Panc1 (cell line): ENCODE measurements at regions not wholly inside any gene's neighbourhood (a gene's known extent, or its start where the extent isn't known, plus 50 kb on each side); places are given as distances from the start of the nearest gene placed in this dataset.

Experiments
- SIN3A ChIP-seq: IDR thresholded peaks from 2 replicates; pipeline ENCODE4 v1.6.1; 2012; ENCODE audit warnings: low read depth, mild to moderate bottlenecking, low read length, moderate library complexity, borderline replicate concordance; ENCODE audit not compliant: insufficient read depth
- TF ChIP-seq, protein P1 (sequence below), 2 experiments: IDR thresholded peaks; 2 replicates each; pipeline ENCODE4 v1.6.1; 2011 to 2012; ENCODE audit warnings: low read depth in 2 of 2, control low read depth in 1 of 2, low read length in 1 of 2, mild to moderate bottlenecking in 1 of 2, moderate library complexity in 1 of 2; ENCODE audit not compliant: insufficient read depth in 1 of 2
- TF ChIP-seq, protein P2 (sequence below): fragments of 450-650 bp; IDR thresholded peaks from 2 replicates; pipeline ENCODE4 v1.5.1; 2017; ENCODE audit warnings: mild to moderate bottlenecking

DNA sequence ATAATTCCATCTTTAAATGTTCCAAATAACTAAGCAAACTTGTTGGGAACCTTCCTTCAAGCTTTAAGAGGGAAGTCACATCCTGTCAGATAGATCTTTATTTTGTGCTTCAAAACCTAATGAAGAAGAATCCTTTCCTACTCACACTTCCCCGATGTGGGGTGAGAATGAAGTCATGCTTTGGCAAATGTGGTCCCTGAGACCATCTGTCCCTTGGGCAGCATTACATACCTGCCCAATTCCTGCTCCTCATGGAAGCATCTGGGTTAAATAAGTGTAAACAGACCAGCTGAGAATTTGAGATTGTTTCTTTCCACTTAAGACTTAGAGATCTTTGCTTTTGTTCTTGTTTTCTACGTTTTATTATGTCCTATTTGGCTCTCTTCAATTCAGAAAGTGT lies 606.0 kb upstream of the TMEM132C start:
- TF ChIP-seq, protein P1, sequence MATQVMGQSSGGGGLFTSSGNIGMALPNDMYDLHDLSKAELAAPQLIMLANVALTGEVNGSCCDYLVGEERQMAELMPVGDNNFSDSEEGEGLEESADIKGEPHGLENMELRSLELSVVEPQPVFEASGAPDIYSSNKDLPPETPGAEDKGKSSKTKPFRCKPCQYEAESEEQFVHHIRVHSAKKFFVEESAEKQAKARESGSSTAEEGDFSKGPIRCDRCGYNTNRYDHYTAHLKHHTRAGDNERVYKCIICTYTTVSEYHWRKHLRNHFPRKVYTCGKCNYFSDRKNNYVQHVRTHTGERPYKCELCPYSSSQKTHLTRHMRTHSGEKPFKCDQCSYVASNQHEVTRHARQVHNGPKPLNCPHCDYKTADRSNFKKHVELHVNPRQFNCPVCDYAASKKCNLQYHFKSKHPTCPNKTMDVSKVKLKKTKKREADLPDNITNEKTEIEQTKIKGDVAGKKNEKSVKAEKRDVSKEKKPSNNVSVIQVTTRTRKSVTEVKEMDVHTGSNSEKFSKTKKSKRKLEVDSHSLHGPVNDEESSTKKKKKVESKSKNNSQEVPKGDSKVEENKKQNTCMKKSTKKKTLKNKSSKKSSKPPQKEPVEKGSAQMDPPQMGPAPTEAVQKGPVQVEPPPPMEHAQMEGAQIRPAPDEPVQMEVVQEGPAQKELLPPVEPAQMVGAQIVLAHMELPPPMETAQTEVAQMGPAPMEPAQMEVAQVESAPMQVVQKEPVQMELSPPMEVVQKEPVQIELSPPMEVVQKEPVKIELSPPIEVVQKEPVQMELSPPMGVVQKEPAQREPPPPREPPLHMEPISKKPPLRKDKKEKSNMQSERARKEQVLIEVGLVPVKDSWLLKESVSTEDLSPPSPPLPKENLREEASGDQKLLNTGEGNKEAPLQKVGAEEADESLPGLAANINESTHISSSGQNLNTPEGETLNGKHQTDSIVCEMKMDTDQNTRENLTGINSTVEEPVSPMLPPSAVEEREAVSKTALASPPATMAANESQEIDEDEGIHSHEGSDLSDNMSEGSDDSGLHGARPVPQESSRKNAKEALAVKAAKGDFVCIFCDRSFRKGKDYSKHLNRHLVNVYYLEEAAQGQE (IDR thresholded peaks at IDR 0.05; ENCODE audit: insufficient read depth in 1 of 2, low read depth in 2 of 2, low read length in 1 of 2), result no peak
- TF ChIP-seq, protein P2, sequence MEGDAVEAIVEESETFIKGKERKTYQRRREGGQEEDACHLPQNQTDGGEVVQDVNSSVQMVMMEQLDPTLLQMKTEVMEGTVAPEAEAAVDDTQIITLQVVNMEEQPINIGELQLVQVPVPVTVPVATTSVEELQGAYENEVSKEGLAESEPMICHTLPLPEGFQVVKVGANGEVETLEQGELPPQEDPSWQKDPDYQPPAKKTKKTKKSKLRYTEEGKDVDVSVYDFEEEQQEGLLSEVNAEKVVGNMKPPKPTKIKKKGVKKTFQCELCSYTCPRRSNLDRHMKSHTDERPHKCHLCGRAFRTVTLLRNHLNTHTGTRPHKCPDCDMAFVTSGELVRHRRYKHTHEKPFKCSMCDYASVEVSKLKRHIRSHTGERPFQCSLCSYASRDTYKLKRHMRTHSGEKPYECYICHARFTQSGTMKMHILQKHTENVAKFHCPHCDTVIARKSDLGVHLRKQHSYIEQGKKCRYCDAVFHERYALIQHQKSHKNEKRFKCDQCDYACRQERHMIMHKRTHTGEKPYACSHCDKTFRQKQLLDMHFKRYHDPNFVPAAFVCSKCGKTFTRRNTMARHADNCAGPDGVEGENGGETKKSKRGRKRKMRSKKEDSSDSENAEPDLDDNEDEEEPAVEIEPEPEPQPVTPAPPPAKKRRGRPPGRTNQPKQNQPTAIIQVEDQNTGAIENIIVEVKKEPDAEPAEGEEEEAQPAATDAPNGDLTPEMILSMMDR, result no peak
- no peak for TF ChIP-seq SIN3A
